ENCODE measurements at regions not wholly inside any gene's neighbourhood (a gene's known extent, or its start where the extent isn't known, plus 50 kb on each side); places are given as distances from the start of the nearest gene placed in this dataset.
"Not testable (repeated sequence)": the region's sequence is repeated elsewhere in the genome, so short reads cannot be mapped to it uniquely, and the experiment has no call there.

DNA sequence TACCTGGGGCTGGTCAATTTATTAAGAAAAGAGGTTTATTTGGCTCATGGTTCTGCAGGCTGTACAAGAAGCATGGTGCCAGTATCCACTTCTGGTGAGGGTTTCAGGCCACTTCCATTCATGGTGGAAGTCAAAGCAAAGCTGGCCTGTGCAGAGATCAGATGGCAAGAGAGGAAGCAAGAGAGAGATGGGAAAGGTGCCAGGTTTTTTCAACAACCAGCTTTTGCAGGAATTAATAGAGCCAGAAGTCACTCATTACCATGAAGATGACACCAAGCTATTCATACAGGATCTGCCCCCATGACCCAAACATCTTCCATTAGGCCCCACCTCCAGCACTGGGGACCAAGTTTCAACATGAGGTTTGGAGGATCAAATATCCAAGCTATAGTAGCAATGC lies 56.8 kb upstream of the ST3GAL5 start:
- intact Hi-C loops (cut with DNase I), result no loop called here
- no peak for DNase-seq
- no peak for ATAC-seq (ENCODE audit: poor library complexity)

DNA sequence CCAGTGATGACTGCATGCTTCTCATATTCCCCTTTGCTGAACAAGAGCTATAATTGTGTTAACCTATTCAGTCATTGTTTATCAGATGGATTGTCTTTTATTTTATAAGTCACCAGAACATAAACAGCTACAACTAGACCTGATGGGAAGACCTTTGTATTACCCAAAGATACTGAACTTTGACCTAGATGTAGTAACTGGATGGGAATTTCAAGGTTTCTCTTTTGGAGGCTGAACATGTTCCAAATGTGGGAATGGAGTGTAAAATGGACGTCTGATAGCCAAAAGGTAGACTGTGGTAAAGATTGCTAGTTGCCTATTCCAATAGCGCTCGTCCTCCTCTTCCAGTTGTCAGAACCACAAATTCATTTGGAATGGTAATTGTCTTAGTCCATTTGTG lies 56.4 kb upstream of the ST3GAL5 start:
- intact Hi-C loops (cut with DNase I), result no loop called here
- ATAC-seq (ENCODE audit: poor library complexity) (no peak), DNase-seq (no peak)

DNA sequence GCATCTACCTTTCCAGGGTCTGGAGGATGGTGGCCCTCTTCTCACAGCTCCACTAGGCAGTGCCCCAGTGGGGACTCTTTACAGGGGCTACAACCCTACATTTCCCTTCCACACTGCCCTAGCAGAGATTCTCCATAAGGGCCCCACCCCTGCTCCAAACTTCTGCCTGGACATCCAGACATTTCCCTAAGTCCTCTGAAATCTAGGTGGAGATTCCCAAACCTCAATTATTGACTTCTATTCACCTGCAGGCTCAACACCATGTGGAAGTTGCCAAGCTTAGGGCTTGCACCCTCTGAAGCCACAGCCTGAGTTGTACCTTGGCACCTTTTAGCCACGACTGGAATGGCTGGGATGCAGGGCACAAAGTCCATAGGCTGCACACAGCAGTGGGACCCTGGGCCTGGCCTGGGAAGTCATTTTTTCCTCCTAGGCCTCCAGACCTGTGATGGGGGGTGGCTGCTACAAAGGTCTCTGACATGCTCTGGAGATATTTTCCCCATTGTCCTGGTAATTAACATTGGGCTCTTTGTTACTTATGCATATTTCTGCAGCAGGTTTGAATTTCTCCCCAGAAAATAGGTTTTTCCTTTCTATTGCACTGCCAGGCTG lies 53.7 kb upstream of the ST3GAL5 start:
- DNase-seq (no peak), ATAC-seq (ENCODE audit: poor library complexity) (no peak)
- intact Hi-C loops (cut with DNase I), result no loop called here

DNA sequence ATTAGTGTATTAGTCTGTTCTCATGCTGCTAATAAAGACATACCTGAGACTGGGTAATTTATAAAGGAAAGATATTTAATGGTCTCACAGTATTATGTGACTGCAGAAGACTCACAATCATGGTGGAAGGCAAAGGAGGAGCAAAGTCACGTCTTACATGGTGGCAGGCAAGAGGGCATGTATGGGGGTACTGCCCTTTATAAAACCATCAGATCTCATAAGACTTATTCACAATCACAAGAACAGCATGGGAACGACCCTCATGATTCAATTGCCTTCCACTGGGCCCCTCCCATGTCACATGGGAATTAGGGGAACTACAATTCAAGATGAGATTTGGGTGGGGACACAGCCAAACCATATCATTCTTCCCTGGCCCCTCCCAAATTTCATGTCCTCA lies 52.7 kb upstream of the ST3GAL5 start:
- intact Hi-C loops (cut with DNase I); ATAC-seq (ENCODE audit: poor library complexity); DNase-seq: not testable (repeated sequence)

DNA sequence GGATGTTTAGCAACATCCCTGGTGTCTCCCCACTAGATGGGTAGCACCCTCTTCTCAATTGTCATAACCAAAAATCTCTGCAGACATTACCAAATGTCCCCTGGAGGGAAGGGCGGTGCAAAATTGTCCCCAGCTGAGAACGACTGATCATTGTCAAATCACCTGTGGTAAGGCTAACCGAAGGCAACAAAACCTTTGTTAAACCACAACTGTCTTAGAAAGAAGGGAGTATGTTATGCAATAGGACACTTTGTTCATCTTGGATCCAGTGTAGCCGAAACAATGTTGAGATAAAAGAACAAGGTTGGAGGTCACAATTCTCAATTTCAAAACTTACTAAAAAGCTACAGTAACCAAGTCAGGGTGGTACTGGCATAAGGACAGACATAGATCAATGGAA lies 50.3 kb upstream of the ST3GAL5 start:
- no peak for ATAC-seq (ENCODE audit: poor library complexity)
- intact Hi-C loops (cut with DNase I), result no loop called here
- no peak for DNase-seq

Measured in Right ventricle myocardium superior (tissue), 1 donor.